ENCODE measurements at regions not wholly inside any gene's neighbourhood (a gene's known extent, or its start where the extent isn't known, plus 50 kb on each side); places are given as distances from the start of the nearest gene placed in this dataset.

- no peaks in the 10 kb centered on the region for H3K9me3 ChIP-seq
- no peaks in the 10 kb centered on the region for H3K36me3 ChIP-seq
- H3K4me3 ChIP-seq = no peak overlapping the region
- FAIRE-seq (no peak), DNase-seq (no peak), ATAC-seq (no peak)
- intact Hi-C loops (cut with DNase I) = no loop called here
- TF ChIP-seq, protein P1, sequence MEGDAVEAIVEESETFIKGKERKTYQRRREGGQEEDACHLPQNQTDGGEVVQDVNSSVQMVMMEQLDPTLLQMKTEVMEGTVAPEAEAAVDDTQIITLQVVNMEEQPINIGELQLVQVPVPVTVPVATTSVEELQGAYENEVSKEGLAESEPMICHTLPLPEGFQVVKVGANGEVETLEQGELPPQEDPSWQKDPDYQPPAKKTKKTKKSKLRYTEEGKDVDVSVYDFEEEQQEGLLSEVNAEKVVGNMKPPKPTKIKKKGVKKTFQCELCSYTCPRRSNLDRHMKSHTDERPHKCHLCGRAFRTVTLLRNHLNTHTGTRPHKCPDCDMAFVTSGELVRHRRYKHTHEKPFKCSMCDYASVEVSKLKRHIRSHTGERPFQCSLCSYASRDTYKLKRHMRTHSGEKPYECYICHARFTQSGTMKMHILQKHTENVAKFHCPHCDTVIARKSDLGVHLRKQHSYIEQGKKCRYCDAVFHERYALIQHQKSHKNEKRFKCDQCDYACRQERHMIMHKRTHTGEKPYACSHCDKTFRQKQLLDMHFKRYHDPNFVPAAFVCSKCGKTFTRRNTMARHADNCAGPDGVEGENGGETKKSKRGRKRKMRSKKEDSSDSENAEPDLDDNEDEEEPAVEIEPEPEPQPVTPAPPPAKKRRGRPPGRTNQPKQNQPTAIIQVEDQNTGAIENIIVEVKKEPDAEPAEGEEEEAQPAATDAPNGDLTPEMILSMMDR (IDR thresholded peaks at IDR 0.05) = no peak
- 56 to 64% methylated on average over 3 of the region's 3 CpGs for WGBS, 2 donors
- H3K4me1 ChIP-seq = peaks cover 0 to 9% (median 0%) of the 10 kb centered on the region in 3 donors
- H3K27ac ChIP-seq = no peak overlapping the region
- H3K27me3 ChIP-seq = no peaks in the 10 kb centered on the region
Measured at GRCh38 chr3:150269526-150269925, 138.6 kb upstream of the TSC22D2 start.

DNA sequence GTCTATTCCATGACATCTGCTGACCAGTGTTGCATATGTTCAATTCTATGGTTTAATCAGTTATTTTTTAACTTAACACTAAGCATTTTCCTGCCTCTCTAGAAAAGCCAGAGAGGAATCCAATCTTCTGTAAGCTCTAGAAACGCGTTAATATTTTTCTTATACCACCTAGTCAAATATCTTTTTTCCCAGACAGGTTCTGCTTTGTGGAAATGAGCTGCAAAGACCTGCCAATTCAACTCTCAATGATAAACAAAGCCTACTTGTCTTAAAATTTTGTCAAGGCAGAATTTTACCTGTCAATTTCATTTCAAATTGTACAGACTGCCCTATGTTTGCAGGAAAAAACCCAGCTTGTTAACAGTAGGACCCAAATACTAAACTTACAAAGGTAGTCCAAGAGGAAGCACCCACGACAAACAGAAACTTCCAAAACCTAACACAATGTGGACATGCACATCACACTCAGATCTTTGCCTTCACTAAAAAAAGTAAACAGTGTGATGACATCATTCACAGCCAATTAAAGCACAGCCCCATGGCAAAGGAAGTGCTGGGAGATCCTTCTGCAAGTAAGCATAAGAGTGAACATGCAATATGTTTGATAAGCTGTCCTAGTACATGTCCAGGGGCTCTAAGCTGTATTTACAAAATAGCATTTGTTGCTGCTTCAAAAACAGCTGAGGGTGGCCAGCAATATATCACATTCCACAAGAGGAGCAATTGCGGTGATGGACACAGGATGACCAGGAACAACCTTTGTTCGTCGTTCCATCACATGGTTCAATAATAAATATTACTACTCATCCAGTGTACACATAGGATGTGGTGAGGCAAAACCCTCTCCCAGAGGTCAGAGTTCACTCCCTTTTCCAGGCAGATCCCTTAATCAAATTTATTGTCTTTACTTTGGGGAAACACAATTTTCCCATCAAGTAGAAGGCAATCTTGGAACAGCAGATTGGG, 139.4 kb upstream of the TSC22D2 start:
- Histone ChIP-seq H3K9me3 (no peaks in the 10 kb centered on the region), H3K4me3 (no peak overlapping the region), H3K27ac (peak overlapping the region in 3 of 4 donors; percentile 5 to 47 (median 43)), H3K4me1 (peaks cover 0 to 9% (median 0%) of the 10 kb centered on the region in 3 donors), H3K36me3 (no peaks in the 10 kb centered on the region), H3K27me3 (no peaks in the 10 kb centered on the region)
- ATAC-seq = peak; percentile 58 to 96 (median 87)
- intact Hi-C loops (cut with DNase I) = no loop called here
- no peak for DNase-seq
- 47 to 49% methylated on average over 6 of the region's 6 CpGs for WGBS, 2 donors
- no peak for FAIRE-seq
- TF ChIP-seq, protein P1 (IDR thresholded peaks at IDR 0.05) = no peak

- ATAC-seq = no peak
- DNase-seq = no peak
- intact Hi-C loops (cut with DNase I) = no loop called here
- TF ChIP-seq, protein P1 (IDR thresholded peaks at IDR 0.05) = no peak
- no peaks in the 10 kb centered on the region for H3K27me3 ChIP-seq
- WGBS, 2 donors = 64 to 90% methylated on average over 2 of the region's 2 CpGs
- no peak for FAIRE-seq
- no peaks in the 10 kb centered on the region for H3K36me3 ChIP-seq
- no peak overlapping the region for H3K4me3 ChIP-seq
- no peak overlapping the region for H3K27ac ChIP-seq
- H3K4me1 ChIP-seq = peaks cover 0 to 9% (median 0%) of the 10 kb centered on the region in 3 donors
- H3K9me3 ChIP-seq = no peaks in the 10 kb centered on the region
Measured at GRCh38 chr3:150267288-150267687, 140.8 kb upstream of the TSC22D2 start.

GRCh38 chr3:150265305-150265704, 142.8 kb upstream of the TSC22D2 start:
- Histone ChIP-seq H3K4me3 (no peak overlapping the region), H3K4me1 (peaks cover 0 to 9% (median 0%) of the 10 kb centered on the region in 3 donors), H3K36me3 (no peaks in the 10 kb centered on the region), H3K9me3 (no peaks in the 10 kb centered on the region), H3K27me3 (no peaks in the 10 kb centered on the region), H3K27ac (no peak overlapping the region)
- FAIRE-seq = no peak
- ATAC-seq = no peak
- DNase-seq = no peak
- intact Hi-C loops (cut with DNase I) = no loop called here
- WGBS, 2 donors = 59 to 66% methylated on average over 2 of the region's 2 CpGs
- TF ChIP-seq, protein P1 (IDR thresholded peaks at IDR 0.05) = no peak
